GM12865 (cell line): ENCODE measurements at regions not wholly inside any gene's neighbourhood (a gene's known extent, or its start where the extent isn't known, plus 50 kb on each side); places are given as distances from the start of the nearest gene placed in this dataset.

Source experiments
- DNase-seq: peaks from one replicate; pipeline ENCODE4 v3.0.0; 2010; ENCODE audit warnings: low read depth
- H3K4me3 ChIP-seq: 2 replicates; pipeline ENCODE4 v1.5.1; 2011; ENCODE audit warnings: mild to moderate bottlenecking, low read depth, low read length, control low read depth
- CTCF ChIP-seq: IDR thresholded peaks from 2 replicates; pipeline ENCODE4 v1.5.1; 2011; ENCODE audit warnings: low read length, control low read depth, low read depth, inconsistent platforms; ENCODE audit not compliant: insufficient read depth; ENCODE audit errors: missing control alignments

DNA sequence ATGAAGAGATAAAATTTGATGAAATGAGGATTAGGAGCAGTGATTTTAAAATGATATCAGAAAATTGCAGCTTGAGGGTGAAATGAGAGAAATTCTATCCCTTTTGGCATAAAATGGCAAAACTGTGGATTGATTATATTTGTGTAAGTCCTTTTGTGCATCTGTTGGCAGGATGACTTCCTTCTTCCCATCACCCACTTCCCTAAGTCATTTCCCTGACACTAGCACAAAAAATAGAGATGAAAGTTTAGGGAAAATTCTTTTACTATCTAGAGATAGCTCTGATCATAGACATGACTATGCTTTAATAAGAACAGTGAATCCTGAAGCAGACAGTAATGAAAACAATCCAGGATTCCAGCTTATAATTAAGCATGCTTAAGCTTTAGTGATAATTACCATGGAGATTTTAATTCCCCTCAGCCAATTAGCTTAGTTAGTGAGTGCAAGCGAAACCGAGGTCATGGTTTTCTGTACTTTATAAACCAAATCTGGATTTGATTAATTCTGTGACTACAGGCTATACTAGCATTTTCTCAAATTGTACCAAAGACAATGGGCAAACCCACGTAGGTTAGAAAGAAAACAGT lies 163.6 kb upstream of the TARS1 start:
- TF ChIP-seq CTCF = no peak
- no peak for DNase-seq
- H3K4me3 ChIP-seq = no peak overlapping the region

DNA sequence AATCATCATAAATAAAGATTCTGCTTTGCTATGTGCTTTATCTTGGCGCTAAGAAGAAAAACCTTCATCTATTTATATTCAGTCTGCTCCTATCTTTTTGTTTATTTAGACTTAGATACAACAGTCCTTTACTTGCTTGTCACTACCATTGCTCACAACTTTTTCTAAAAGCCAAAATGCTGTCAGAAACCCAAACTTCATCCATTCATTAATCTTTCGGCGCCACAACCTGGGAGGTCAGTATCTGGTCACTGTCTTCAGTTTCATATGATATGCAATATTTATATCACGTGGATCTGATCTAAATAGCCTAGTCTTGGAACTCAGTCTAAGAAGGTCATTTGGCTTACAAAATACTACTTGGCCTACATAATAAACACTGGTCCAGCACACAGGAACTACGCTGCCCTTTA lies 159.3 kb upstream of the TARS1 start:
- H3K4me3 ChIP-seq = no peak overlapping the region
- TF ChIP-seq CTCF = no peak
- DNase-seq = no peak

DNA sequence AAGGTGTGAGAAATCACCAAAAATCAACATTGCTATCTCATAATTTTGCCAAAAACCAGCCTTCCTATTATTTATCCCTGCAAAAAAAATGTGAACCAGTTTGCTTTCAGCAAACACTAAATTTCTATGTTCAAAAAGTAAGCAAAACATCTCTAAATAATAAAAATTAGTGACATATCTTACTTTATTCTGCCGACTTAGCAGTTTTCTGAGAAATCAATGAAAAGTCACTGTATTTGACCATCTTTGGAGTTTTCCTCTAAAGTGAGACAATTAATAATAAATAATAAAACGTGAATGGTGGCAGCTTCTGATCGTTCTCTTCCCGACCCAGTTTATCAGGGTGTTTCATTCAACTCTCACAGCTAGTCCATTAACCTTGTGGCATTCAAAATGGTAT lies 158.6 kb upstream of the TARS1 start:
- H3K4me3 ChIP-seq = no peak overlapping the region
- no peak for DNase-seq
- no peak for TF ChIP-seq CTCF

GRCh38 chr5:33282696-33283095 lies 158.1 kb upstream of the TARS1 start:
- DNase-seq = no peak
- TF ChIP-seq CTCF = no peak
- no peak overlapping the region for H3K4me3 ChIP-seq

GRCh38 chr5:33283243-33283642 lies 157.5 kb upstream of the TARS1 start:
- no peak overlapping the region for H3K4me3 ChIP-seq
- DNase-seq = no peak
- no peak for TF ChIP-seq CTCF

- no peak for DNase-seq
- TF ChIP-seq CTCF = no peak
- no peak overlapping the region for H3K4me3 ChIP-seq
These were observed 156.1 kb upstream of the TARS1 start for GRCh38 chr5:33284681-33285080.

DNA sequence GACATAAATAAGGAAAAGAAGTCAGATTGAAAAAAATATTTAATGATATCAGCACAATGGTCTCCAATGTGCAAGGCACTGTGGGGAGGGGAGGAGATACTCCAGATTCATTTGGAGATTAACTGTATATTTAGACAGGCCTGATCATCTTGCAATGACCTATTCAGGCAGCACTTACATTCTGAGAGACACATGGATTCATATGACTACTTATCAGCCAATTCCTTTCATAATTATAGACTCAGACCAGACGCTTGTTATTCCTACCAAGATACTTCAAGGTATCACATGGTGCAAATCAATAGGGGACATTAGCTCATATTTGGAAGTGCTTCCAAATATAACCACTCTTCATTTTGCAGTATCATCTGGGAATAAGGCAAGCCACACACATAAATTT lies 153.5 kb upstream of the TARS1 start:
- DNase-seq = no peak
- H3K4me3 ChIP-seq = no peak overlapping the region
- TF ChIP-seq CTCF = no peak
